IPS-18a (cell line): ENCODE measurements at regions not wholly inside any gene's neighbourhood (a gene's known extent, or its start where the extent isn't known, plus 50 kb on each side); places are given as distances from the start of the nearest gene placed in this dataset.

Experiments
- H3K27ac ChIP-seq: one replicate; pipeline ENCODE4 v1.5.1; 2013; ENCODE audit warnings: low read length
- H3K27me3 ChIP-seq: one replicate; pipeline ENCODE4 v1.6.1; 2013; ENCODE audit warnings: mild to moderate bottlenecking, low read length; ENCODE audit not compliant: control insufficient read depth, insufficient read depth
- H3K36me3 ChIP-seq: one replicate; pipeline ENCODE4 v1.6.1; 2013; ENCODE audit warnings: low read depth, low read length; ENCODE audit not compliant: control insufficient read depth
- H3K4me1 ChIP-seq: one replicate; pipeline ENCODE4 v1.6.1; 2013; ENCODE audit warnings: low read depth, low read length; ENCODE audit not compliant: control insufficient read depth
- H3K4me3 ChIP-seq: one replicate; pipeline ENCODE4 v1.5.1; 2013; ENCODE audit warnings: low read length
- H3K9ac ChIP-seq: one replicate; pipeline ENCODE4 v1.6.1; 2013; ENCODE audit warnings: mild to moderate bottlenecking, low read length, moderate library complexity
- H3K9me3 ChIP-seq: one replicate; pipeline ENCODE4 v1.6.1; 2013; ENCODE audit warnings: low read depth, low read length; ENCODE audit not compliant: control insufficient read depth

DNA sequence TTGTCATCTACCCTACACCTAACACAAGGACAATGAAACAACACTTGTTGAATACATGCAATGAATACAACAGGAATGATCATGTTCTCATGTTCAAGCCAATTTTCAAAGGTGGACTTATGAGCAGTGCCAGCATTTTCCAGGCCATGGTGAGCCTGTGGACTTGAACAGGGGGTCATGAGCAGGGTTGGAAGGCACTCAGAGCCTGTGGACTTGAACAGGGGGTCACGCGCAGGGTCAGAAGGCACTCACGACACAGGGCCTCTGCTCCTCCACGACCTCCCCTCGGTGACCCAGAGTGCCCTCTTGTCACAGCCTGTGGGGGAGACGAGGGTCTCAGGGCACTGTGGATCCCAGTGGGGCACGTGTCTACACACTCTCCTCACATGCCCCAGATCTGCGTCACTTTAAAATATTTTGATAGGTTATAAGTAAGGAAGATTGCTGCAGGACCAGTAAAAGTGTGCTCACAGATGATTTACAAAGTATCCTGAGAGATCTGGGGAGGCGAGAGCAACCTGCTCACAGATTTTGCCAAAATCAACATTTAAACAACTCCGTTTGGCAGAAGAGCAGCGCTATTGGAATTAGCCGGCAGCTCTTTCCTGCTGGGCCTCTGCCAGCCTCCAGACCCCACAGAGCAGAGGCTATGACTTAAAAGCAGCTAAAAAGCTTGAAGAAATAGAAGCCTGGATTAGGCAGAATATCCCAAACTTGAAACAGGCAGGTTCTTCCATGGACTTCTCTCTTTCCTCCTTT, 121.9 kb downstream of the TMEM18 start:
- Histone ChIP-seq H3K36me3 (no peaks in the 10 kb centered on the region), H3K9ac (no peak overlapping the region), H3K9me3 (no peaks in the 10 kb centered on the region), H3K4me1 (no peaks in the 10 kb centered on the region), H3K4me3 (no peak overlapping the region), H3K27ac (no peak overlapping the region), H3K27me3 (no peaks in the 10 kb centered on the region)

DNA sequence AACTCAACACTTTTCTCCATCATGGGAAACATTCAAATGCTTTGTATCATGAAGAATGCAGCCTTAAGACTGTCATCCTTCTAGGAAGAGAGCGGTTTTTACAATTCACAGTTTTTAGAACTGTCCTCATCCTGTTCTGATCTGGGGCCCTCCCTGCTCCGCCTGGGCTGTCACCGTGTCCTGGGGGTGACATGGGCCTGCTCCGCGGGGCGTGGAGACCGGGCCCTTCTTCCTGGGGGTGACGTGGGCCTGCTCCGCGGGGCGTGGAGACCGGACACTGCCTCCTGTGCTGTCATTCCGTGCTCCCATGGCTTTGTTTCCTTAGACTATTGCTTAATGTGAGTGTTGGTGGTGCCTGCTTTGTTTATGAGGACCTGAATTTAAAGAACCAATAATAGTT, 122.8 kb downstream of the TMEM18 start:
- Histone ChIP-seq H3K4me1 (no peaks in the 10 kb centered on the region), H3K4me3 (no peak overlapping the region), H3K9me3 (no peaks in the 10 kb centered on the region), H3K27ac (no peak overlapping the region), H3K36me3 (no peaks in the 10 kb centered on the region), H3K9ac (no peak overlapping the region), H3K27me3 (no peaks in the 10 kb centered on the region)

DNA sequence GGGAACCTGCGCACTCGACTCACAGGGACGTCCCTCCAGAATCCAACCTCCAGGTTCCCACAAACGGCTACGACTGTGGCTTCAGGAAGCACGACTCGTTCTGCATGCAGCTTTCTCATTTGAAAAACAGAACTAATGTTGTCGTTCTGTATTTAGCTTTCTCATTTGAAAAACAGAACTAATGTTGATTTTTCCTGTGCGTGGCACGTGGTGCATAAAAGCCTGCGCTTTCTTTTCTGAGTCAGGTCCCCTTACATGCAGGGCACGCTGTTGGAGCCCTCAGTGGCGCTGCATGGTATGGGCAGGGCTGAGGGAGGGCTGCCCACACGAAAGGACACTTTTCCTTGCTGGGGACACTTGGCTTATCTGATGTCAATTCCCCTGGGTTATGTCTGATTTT, 124.3 kb downstream of the TMEM18 start:
- H3K27ac ChIP-seq = no peak overlapping the region

DNA sequence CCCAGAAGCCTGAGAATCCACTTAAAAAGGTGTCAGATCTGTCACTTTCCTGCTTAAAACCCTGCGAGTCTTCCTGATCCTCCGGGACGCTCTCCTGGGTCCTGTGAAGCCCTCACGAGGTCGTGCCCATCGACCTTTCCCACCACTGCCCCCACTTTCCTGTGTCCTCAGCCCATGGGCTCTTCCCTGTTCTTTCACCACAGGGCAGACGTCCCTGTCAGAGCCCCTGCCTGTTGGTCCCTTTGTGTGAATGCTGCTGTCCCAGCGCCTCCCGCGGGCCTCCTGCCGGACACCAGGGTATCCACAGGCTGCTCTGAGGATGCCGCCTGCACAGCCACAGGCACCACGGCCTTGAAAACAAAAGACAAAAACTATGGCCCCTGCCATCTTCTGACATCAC, 125.6 kb downstream of the TMEM18 start:
- Histone ChIP-seq H3K4me1 (no peaks in the 10 kb centered on the region), H3K36me3 (no peaks in the 10 kb centered on the region), H3K4me3 (no peak overlapping the region), H3K27me3 (no peaks in the 10 kb centered on the region), H3K27ac (no peak overlapping the region), H3K9ac (no peak overlapping the region), H3K9me3 (no peaks in the 10 kb centered on the region)

More for the DNA sequence above, 124.3 kb downstream of the TMEM18 start:
- no peaks in the 10 kb centered on the region for H3K36me3 ChIP-seq
- H3K4me1 ChIP-seq = no peaks in the 10 kb centered on the region
- H3K4me3 ChIP-seq = no peak overlapping the region
- no peaks in the 10 kb centered on the region for H3K27me3 ChIP-seq
- no peak overlapping the region for H3K9ac ChIP-seq
- H3K9me3 ChIP-seq = no peaks in the 10 kb centered on the region

DNA sequence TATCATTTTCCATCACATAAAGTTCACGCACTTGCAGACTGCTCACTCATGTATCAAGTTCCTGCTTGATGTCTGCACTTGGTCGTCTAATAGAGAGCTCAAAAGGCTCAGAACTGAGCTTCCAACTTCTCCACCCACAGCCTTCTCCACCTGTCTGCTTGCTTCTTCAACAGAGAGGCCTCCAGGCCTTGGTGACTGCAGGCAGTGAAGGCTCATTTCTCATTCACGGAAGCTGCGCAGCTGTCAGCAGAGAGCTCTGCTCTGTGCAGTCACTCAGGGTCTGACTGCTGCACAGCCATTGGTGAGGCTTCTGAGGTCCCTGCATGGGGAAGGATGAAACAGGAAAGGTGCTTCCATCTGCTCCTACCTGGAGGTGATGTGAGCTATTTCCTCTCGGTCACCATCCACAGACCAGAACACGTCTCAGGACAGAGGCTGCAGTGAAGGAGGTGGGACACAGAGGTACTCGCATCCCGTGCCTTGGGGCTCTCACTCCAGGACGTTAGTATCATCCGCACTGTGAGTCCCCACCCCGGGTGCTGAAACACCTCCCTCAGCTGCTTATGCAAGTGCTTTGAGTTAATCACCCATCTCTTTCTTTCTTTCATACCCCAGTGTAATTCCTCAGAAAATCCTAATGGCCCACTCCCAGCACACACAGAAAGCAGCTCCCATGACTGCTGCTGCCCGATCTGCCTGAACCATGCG, 126.2 kb downstream of the TMEM18 start:
- no peaks in the 10 kb centered on the region for H3K36me3 ChIP-seq
- H3K9me3 ChIP-seq = no peaks in the 10 kb centered on the region
- H3K4me3 ChIP-seq = no peak overlapping the region
- no peaks in the 10 kb centered on the region for H3K4me1 ChIP-seq
- no peaks in the 10 kb centered on the region for H3K27me3 ChIP-seq
- no peak overlapping the region for H3K9ac ChIP-seq
- H3K27ac ChIP-seq = no peak overlapping the region

DNA sequence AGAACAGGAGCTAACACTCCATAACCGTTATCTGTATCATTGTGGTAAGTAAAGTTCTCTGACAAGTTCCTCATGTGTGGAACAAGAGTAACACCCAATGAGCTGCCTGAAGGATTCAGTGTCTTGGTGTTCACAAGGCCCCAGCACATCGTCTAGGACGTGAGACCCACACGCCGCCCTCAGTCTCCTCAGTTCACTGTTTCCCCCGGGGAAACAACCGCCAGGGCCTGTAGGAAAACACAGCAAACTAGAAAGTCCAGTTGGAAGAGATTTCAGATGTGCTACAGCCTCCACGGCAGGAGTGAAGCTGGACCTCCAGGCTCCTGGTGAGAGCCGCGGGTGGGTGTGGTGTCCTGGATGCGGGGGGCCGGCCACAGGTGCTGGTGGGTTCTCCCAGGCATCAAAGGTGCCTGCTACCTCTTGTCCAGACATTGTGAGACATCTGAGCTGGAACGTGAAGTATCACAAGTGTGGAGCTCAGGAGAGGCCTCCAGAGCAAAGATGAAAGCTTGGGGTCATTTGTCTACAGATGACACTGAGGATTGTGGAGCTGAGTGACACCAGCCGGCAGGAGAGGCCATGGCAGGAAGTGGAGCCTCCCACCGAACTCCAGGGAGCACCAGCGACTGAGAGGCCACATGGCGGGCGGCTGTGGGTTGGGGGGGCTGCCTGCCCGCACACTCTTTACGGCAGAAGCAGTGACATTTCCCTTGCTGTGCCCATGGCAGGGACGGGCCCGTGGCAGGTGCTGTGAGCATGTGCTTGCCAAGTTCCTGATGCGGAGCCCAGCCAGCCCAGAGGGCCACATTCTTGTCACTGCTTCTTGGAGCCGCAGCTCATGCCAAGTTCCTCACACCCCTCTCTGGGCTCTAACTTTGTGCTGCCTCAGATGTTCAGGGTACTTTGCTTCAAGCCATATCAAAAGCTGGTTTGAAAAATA, 131.2 kb downstream of the TMEM18 start:
- no peak overlapping the region for H3K9ac ChIP-seq

DNA sequence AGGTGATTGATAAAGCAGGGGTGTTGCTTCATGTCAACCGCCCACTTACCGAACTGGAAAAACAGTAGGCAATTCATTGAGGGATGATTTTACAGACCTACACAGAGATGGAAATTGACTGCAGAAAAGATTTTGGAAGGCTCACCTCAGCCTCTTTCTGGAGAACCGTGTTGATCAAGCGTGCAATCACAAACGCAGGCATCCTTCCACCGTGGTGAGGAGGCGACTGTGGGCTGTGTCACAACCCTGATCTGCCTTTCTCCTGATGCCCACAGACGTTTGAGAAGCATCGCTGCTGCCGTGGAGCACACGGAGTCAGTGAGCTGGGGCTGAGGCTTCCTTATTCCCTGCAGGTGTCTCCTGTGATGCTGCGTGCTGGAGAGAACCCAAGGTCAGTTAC, 132.0 kb downstream of the TMEM18 start:
- H3K36me3 ChIP-seq = no peaks in the 10 kb centered on the region
- no peak overlapping the region for H3K27ac ChIP-seq
- no peak overlapping the region for H3K4me3 ChIP-seq
- no peaks in the 10 kb centered on the region for H3K4me1 ChIP-seq
- no peaks in the 10 kb centered on the region for H3K27me3 ChIP-seq
- no peaks in the 10 kb centered on the region for H3K9me3 ChIP-seq
- no peak overlapping the region for H3K9ac ChIP-seq

More for the DNA sequence above, 131.2 kb downstream of the TMEM18 start:
- no peaks in the 10 kb centered on the region for H3K36me3 ChIP-seq
- H3K4me3 ChIP-seq = no peak overlapping the region
- no peaks in the 10 kb centered on the region for H3K9me3 ChIP-seq
- no peak overlapping the region for H3K27ac ChIP-seq
- no peaks in the 10 kb centered on the region for H3K27me3 ChIP-seq
- no peaks in the 10 kb centered on the region for H3K4me1 ChIP-seq

DNA sequence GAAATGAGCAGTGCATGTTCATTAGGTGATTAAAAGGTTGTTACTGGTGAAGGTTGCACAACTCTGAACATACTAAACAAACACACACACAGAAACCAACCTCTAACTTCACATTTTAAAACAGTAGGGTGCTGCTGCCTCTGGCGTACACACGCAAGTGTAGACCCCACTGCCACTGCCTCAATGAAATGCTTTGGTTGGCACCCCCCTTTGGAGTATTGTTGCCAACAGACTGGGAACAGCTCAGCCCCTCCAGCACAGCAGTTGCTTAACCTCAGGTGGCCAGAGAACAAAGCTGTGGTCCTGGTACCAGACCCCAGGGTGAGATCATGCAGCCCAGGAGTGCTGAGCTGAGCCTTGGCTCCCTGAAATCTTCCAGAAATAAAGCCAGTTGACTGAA, 138.6 kb downstream of the TMEM18 start:
- Histone ChIP-seq H3K4me3 (no peak overlapping the region), H3K9ac (no peak overlapping the region), H3K36me3 (no peaks in the 10 kb centered on the region), H3K27me3 (no peaks in the 10 kb centered on the region), H3K27ac (no peak overlapping the region), H3K9me3 (no peaks in the 10 kb centered on the region), H3K4me1 (no peaks in the 10 kb centered on the region)

DNA sequence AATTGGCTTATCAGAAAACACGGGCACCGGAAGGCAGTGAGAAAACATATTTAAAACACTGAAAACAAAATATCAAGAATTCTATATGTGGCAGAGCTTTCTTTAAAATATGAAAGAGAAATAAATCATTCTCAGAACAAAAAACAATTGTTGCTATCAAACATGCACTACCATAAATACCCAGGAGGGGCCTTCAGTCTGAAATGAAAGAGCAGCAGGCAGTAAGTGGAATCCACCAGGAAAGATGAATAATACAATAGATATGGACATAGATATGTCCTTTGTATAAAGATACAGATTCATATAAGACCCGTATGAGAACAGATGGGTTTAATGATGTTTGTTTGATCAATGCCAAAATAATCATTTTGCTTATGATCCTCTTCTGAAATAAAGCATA, 142.0 kb downstream of the TMEM18 start:
- Histone ChIP-seq H3K27me3 (no peaks in the 10 kb centered on the region), H3K4me3 (no peak overlapping the region), H3K4me1 (no peaks in the 10 kb centered on the region), H3K9me3 (no peaks in the 10 kb centered on the region), H3K9ac (no peak overlapping the region), H3K36me3 (no peaks in the 10 kb centered on the region), H3K27ac (no peak overlapping the region)

DNA sequence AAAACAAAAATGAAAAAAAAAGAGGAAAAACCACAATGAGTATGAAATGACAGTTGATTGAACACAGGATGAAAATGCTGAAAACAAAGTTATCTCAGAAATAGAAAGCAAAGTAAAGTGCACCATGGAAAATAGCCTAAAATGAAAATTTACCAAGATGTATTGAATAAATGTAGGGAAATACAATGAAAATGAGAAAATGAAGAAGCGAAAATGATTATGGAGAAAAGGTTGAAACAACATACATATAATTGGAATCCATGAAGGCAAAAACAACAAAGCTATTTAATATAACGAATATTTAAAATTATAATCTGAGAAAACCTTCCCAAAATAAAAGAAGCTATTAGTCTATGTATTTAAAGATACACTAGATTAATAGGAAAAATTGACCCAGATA, 147.4 kb downstream of the TMEM18 start:
- H3K27me3 ChIP-seq = no peaks in the 10 kb centered on the region

DNA sequence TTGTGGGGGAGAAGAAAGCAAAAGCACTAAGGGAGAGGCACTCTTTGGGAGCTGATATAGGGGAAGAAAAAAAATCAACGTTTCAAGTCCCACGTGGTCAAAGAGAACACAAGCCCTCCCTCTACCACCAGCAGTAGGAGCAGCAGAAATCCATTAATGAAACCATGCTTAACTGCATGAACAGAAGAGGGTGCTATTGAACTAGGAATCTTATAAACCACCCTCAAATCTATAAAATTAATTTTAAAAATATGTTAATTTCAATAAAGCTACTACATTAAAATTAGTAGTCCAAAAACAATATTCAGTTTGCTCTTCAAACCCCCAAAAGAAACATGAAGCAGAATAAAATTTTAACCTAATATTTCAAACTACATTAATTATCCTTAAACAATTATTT, 147.8 kb downstream of the TMEM18 start:
- Histone ChIP-seq H3K4me1 (peaks cover 3% of the 10 kb centered on the region), H3K4me3 (no peak overlapping the region), H3K9ac (no peak overlapping the region), H3K9me3 (no peaks in the 10 kb centered on the region), H3K27ac (no peak overlapping the region), H3K27me3 (no peaks in the 10 kb centered on the region), H3K36me3 (no peaks in the 10 kb centered on the region)

More for the DNA sequence above, 147.4 kb downstream of the TMEM18 start:
- Histone ChIP-seq H3K9me3 (no peaks in the 10 kb centered on the region), H3K9ac (no peak overlapping the region), H3K36me3 (no peaks in the 10 kb centered on the region), H3K4me3 (no peak overlapping the region), H3K27ac (no peak overlapping the region), H3K4me1 (peaks cover 3% of the 10 kb centered on the region)
